Activated CD8-positive, alpha-beta memory T cell treated with anti-CD3 and anti-CD28 coated beads, Interleukin-2, amount 50 U/mL, for 24 hours (primary cell): ENCODE measurements at regions not wholly inside any gene's neighbourhood (a gene's known extent, or its start where the extent isn't known, plus 50 kb on each side); places are given as distances from the start of the nearest gene placed in this dataset.

Experiments used
- DNase-seq: peaks from one replicate; pipeline ENCODE4 v3.0.0-alpha.2; 2020; ENCODE audit errors: extremely low read depth

- DNase-seq: no peak
Measured at GRCh38 chr2:198351647-198352046, 547.3 kb downstream of the PLCL1 start.

GRCh38 chr2:198347946-198348345, 543.6 kb downstream of the PLCL1 start:
- no peak for DNase-seq

GRCh38 chr2:198347349-198347748, 543.0 kb downstream of the PLCL1 start:
- no peak for DNase-seq

GRCh38 chr2:198343471-198343870, 539.1 kb downstream of the PLCL1 start:
- DNase-seq: no peak

GRCh38 chr2:198340846-198341245, 536.5 kb downstream of the PLCL1 start:
- no peak for DNase-seq

GRCh38 chr2:198339116-198339515, 534.7 kb downstream of the PLCL1 start:
- DNase-seq: no peak

- no peak for DNase-seq
Measured at GRCh38 chr2:198337368-198337767, 533.0 kb downstream of the PLCL1 start.

- no peak for DNase-seq
Measured at GRCh38 chr2:198328454-198328853, 524.1 kb downstream of the PLCL1 start.

- no peak for DNase-seq
Measured at GRCh38 chr2:198327526-198327925, 523.1 kb downstream of the PLCL1 start.

GRCh38 chr2:198326431-198326830, 522.0 kb downstream of the PLCL1 start:
- DNase-seq: no peak

GRCh38 chr2:198325359-198325758, 521.0 kb downstream of the PLCL1 start:
- DNase-seq: no peak

- no peak for DNase-seq
Measured at GRCh38 chr2:198324071-198324470, 519.7 kb downstream of the PLCL1 start.

GRCh38 chr2:198322275-198322674, 517.9 kb downstream of the PLCL1 start:
- DNase-seq: no peak

- no peak for DNase-seq
Measured at GRCh38 chr2:198321522-198322088, 517.2 kb downstream of the PLCL1 start.

- no peak for DNase-seq
Measured at GRCh38 chr2:198316852-198317396, 512.5 kb downstream of the PLCL1 start.

GRCh38 chr2:198315791-198316630, 511.6 kb downstream of the PLCL1 start:
- DNase-seq: no peak

GRCh38 chr2:198314559-198315153, 510.3 kb downstream of the PLCL1 start:
- DNase-seq: no peak

GRCh38 chr2:198312596-198313483, 508.4 kb downstream of the PLCL1 start:
- DNase-seq: no peak

GRCh38 chr2:198311020-198311419, 506.6 kb downstream of the PLCL1 start:
- no peak for DNase-seq

GRCh38 chr2:198309673-198310280, 505.4 kb downstream of the PLCL1 start:
- no peak for DNase-seq

- DNase-seq: no peak
Measured at GRCh38 chr2:198309081-198309480, 504.7 kb downstream of the PLCL1 start.
